GM21737 (cell line): ENCODE measurements at regions not wholly inside any gene's neighbourhood (a gene's known extent, or its start where the extent isn't known, plus 50 kb on each side); places are given as distances from the start of the nearest gene placed in this dataset.
"Not testable (repeated sequence)": the region's sequence is repeated elsewhere in the genome, so short reads cannot be mapped to it uniquely, and the experiment has no call there.

Experiments used
- ATAC-seq: cut with Tn5 transposase; IDR thresholded peaks from one replicate; pipeline ENCODE4 v1.9.1; 2021; ENCODE audit warnings: mild to moderate bottlenecking, moderate library complexity; ENCODE audit not compliant: unreplicated experiment

DNA sequence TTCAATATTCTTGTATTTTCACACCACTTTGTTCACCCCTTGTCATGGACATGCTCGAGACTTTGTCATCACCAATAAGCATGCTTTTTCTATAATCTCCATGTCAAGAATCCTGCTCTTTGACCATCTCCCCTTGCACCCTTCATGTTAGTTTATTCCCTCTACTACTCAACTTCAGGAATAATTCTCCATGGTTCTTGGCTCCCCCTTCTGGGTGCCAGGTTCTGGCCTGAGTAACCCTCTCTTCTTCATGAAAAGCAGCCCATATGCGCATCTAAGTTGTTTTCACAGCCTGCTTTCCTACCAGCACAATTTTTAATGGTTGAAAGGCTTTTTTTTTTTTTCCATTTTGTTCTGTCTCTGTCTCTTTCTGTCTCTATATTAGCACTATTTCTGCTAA, 160.7 kb downstream of the LEPR start:
- ATAC-seq, result no peak

DNA sequence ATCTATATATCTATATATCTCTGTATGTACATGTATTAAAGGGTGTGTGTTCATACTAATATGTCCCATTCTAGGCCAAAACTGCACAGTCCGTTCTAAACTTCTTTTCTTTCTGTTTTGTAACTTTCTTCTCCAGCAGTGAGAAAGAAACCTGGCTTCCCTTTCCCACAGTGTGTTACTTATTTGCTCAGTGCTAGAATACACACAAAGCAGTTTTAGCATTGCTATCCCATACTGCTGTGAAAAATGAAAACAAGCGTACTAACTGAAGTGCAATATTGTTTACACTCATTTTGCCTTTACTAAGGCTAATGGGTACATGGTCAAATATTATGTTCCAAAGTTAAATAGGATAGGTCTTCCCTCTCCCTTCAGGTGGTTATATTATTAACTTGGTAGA, 163.9 kb downstream of the LEPR start:
- no peak for ATAC-seq

DNA sequence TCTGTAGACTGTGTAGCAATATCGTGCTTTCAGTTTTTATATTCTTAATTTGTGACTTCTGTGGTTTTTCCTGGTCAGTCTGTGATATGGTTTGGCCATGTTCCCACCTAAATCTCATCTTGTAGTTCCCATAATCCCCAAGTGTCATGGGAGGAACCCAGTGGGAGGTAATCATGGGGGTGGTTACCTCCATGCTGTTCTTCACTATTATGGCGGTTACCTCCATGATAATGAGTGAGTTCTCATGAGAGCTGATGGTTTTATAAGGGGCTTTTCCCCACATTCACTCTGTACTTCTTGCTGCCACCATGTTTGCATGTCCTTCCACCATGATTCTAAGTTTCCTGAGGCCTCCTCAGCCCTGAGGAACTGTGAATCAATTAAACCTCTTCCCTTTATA, 169.8 kb downstream of the LEPR start:
- no peak for ATAC-seq

DNA sequence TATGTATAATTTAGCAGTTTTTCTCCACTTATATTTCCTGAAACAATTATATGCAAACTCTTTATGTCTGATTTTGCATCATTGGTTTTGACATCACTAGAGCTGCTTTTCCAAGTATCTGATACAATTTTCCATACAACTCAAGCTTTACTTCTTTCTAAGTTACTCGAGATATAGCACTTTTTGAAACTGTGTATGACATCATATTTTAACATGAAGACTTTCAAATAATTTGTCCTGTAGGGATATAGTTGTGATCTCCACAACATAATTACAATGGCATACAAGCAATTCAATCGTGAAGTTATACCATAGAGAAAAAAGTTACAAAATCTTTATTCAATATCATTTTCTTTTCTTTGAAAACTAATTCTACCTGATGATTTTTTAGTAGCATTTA, 173.0 kb downstream of the LEPR start:
- ATAC-seq, result no peak

DNA sequence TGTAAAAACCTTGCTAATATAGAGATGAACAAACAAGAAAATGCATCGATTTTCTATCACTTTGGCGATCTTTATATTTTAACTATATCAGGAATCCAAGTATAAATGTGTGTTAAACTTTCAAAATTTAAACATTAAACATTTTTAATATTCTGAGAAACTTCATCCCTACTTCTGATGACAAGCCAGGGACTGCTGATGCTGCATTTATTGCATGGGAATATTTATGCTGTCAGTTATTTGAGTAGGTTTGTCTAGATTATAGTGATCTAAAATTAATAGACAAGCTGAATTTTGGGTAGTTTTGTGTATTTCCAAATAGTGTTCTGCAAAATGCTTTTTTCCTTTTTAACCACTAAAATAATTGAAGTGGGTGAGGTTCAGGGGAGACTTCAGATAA, 175.3 kb downstream of the LEPR start:
- no peak for ATAC-seq

DNA sequence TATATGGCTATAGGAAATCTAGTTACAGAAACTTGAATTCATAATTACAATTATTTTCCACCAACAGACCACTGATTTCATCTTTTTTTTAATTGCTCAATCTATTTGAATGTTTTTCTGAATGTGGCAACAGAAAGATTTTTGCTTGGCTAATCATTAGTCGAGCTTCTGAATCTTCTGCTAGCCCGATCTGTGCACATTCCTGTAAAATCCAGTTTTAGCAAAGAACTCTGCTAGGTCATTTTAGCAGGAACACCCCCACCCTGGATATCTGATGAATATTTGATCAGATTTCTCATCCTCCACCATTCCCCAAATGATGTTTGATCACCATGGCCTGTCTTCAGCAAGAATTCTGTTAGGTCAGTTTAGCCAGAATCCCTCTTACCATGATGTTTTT, 176.3 kb downstream of the LEPR start:
- ATAC-seq, result no peak

DNA sequence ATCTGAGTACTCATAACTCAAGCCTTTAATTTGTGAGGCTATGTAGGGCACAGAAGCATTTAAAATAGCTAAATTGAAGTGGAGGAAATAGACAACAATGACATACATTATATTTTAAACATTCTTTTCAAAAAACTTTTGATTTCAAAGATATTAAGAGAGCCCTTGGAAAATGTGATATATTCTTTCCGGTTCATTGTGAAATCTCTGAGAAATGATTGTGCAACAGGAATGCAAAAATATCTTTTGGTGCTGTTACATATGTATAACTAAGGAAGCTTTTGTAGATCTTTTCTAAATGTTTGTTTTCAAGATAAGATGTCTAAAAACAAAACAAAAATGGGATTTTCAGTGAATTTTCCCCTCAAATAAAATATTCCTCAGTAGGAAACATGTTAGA, 185.2 kb downstream of the LEPR start:
- ATAC-seq, result no peak

DNA sequence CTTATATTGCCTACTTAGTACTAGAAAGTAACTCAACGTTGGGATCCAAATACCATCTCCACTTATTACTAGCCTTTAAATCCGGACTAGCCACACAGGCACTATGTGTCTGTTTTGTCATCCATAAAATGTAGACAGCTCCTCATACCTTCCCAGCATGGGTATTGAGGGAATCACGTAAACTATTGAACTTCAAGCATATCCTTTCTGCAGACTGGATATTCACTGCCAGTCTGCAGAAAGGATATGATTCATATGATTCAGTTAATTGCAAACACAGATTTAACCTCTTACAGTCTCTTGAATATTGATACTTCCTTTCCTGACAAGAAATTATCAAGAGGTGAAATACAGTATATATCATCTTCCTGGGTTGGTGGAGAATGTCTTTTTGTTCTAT, 186.0 kb downstream of the LEPR start:
- no peak for ATAC-seq

DNA sequence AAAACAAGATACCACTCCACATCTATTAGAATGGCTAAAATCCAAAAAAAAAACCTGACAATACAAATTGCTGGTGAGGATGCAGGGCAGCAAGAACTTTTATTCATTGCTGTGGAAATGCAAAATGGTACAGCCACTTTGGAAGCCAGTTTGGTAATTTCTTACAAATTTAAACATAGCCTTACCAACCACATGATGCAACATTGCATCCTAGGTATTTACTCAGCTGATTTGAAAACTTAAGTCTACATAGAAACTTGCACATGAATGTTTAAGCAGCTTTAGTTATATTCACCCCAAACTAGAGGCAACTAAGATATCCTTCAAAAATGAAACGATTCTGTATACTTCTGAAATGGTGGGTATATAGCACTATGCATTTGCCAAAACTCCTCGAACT, 178.8 kb upstream of the PDE4B start:
- no peak for ATAC-seq

DNA sequence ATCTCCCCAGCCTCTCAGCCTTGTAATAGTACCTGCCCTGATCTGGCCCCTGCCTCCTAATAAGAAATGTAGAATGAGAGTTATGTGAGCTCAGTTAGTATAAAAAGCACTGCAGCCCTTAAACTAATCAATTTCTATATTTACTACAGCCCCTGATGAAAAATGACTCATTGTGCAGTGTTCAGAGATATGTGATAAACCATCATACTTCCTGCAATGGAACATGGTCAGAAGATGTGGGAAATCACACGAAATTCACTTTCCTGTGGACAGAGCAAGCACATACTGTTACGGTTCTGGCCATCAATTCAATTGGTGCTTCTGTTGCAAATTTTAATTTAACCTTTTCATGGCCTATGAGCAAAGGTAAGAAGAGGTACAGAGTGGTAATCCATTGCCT, 176.8 kb upstream of the PDE4B start:
- no peak for ATAC-seq

DNA sequence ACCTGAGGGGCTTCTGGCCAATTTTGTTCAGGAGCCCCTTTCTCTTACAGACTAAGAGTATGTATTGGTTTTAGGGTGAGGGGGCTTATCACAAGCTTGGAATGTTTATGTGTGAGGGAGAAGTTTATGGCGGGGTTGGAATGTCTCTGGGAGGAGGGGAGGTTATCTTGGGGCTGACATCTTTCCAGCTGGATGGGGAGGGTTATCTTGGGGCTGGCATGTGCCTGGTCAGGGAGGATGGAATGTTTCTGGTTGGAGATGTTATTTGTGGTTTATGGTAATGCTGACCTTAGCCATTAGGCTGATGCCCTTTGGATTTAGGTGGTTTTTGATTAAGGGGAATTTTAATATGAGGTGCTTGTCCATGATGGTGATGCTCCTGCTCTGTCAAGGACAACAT, 171.0 kb upstream of the PDE4B start:
- not testable (repeated sequence) for ATAC-seq

DNA sequence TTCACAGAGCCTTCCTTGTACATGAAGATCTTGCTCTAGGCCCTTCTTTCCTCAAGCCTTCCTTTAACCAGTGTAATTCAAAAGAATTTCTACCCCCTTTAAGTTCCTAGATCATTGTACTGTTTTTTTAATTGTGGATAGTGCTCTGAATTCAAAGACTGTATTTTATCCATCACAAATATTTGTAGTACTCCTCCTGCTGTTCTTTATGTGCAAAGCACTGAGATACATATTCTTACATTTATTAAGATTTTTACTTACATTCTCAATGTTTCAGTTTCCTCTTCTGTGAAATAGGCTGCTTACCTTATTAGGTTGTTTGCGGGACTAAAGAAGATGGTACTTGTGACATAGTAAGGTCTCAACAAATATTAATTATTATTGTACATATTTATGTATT, 168.8 kb upstream of the PDE4B start:
- no peak for ATAC-seq

DNA sequence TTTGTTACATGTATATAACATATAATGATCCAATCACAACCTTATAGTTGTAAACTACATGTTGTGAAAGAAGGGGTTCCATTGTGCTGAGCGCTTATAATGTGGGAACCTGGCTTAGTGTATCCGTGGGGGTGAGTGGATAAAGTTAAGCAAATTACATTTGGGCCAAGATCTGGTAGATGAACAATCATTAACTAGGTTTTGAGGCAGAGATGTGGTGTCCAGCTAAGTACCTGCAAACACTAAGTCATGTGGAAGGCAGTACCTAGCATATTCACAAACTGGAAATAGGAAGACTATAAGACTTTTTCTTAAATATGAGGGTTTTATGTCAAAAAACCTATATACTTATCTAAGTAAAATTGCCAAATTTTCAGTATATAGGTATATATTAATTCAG, 167.2 kb upstream of the PDE4B start:
- no peak for ATAC-seq

DNA sequence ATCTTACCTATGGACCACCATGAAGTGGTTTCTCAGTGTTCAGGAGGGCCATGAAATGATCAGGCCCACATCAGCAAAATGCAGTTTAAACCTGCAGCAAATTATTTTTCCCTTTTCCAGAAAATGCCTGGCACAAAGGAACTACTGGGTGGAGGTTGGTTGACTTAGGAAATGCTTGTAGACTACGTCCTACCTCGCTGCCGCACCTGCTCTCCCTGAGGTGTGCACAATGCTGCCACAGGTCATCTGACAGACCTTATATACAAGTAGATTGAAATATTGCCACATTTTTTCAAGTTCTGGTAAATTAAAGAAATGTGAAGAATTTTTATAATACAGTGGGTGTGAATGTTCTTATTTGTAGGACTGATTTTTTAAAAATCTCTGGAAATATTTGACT, 166.7 kb upstream of the PDE4B start:
- no peak for ATAC-seq

DNA sequence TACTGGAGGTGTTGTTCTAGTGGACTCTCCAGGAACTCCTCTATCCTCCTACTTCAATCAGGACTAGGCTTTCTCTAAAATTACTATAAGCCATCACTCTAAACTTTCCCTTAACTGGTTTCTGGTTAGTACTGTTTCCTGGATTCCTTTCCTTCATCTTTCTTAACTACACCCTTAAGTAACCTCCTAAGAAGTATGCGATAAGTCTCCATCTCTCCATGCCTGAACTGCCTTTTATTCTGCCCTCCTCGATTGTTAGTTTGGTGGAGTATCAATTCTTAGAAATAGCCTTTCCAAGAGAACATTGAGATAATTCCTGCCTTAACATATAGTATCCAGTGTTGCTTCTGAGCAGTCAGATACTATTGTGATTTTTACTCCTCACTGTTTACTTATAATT, 162.9 kb upstream of the PDE4B start:
- no peak for ATAC-seq

DNA sequence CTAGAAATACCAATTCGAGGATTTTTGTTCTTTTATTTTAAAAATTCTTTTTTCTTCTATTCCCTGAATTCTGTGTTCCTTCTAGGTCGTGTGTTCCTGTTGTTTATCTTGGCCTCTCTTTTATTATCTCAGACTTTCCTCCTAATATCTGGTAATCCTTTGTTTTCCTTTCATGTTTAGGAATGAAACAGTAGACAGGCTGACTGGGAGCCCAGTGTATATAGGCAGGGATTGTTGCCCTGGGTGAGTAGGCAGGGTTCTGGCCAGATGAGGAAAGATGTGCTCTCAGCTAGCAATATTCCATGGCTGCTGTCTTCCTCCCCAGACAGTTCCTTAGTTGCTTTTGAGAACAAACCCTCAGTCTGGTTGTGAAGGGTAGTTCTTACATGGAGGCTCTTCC, 161.8 kb upstream of the PDE4B start:
- no peak for ATAC-seq

DNA sequence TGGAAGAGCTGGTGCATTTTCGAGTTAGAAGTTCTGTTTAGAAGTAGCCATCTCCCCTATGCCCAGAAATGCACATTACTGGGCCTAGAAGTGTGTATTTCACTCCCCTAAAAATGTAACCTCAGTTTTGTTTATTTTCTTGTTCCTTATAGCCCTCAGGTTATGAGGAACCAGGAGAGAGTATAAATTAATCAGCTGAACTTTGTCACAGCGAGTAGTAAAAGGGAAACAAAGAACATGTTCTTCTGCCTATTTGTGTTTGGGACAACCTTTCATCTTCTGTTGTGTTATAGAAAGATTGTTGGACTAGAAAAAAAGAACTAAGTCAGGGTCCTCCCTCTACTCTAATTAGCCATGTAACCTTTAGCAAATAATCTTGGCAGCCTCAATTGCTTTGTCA, 160.5 kb upstream of the PDE4B start:
- no peak for ATAC-seq

DNA sequence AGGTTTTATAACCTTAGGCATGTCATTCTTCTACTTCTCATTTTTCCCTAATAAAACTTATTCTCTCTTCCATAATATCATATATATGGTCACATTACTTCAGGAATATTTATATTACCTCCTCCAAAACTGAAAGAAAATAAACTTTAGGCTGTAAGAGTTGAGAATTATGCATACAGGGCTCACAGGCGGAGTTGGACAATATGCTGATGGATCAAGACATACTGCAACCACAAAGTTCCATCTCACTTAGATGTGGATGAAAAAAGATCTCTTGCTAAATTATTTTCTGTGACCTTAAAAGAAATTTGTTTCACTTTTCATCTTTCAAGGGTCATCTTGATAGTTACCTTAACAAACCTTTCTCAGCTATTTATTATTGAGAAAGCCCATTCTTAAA, 152.6 kb upstream of the PDE4B start:
- no peak for ATAC-seq

DNA sequence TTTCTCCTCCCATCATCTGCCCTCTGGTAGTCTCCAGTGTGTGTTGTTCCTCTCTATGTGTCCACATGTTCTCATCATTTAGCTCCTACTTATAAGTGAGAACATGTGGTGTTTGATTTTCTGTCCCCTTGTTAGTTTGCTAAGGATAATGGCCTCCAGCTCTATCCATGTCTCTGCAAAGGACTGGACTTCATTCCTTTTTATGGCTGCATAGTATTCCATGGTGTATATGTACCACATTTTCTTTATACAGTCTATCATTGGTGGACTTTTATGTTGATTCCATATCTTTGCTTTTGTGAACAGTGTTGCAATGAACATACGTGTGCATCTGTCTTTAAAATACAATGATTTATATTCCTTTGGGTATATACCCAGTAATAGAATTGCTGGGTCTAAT, 143.5 kb upstream of the PDE4B start:
- not testable (repeated sequence) for ATAC-seq

DNA sequence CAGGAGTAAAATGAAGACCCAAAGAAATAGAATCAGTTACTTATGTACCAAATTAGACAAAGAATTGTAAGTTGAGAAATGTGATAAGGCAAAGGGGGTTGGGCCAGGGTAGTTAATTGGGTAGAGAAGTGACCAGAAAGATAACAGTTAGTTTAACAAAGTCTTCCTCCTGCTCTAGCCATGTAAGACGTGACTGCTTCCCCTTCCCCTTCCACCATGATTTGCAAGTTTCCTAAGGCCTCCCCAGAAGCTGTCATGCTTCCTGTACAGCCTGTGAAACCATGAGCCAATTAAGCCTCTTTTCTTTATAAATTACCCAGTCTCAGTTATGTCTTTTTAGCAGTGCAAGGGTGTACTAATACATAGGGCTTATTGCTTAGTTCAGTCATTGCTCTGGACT, 142.0 kb upstream of the PDE4B start:
- no peak for ATAC-seq

DNA sequence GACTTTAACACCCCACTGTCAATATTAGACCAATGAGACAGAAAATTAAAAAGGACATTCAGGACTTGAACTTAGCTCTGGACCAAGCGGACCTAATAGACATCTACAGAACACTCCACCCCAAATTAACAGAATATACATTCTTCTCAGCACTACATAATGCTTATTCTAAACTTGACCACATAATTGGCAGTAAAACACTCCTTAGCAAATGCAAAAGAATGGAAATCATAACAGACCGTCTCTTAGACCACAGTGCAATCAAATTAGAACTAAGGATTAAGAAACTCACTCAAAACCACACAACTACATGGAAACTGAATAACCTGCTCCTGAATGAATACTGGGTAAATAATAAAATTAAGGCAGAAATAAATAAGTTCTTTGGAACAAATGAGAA, 138.2 kb upstream of the PDE4B start:
- not testable (repeated sequence) for ATAC-seq

DNA sequence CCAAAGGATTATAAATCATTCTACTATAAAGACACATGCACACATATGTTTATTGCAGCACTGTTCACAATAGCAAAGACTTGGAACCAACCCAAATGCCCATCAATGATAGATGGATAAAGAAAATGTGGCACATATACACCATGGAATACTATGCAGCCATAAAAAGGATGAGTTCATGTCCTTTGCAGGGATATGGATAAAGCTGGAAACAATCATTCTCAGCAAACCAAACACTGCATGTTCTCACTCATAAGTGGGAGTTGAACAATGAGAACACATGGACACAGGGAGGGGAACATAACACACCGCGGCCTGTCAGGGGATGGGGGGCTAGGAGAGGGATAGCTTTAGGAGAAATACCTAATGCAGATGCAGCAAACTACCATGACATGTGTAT, 135.1 kb upstream of the PDE4B start:
- ATAC-seq, result not testable (repeated sequence)

DNA sequence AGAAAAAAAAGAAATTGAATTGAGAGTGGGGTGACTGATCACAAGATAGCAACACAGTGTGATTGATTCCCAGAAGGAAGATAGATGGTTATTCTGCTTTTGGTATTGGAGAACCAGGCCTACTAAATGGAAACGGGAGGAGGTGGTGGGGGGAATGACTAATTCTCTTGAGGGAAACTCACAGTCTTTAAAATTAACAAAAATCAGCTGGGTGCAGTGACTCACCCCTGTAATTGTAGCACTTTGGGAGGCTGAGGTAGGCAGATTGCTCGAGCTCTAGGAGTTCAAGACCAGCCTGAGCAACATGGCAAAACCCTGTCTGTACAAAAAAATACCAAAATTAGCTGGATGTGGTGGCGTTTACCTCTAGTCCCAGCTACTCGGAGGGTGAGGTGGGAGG, 134.6 kb upstream of the PDE4B start:
- no peak for ATAC-seq

DNA sequence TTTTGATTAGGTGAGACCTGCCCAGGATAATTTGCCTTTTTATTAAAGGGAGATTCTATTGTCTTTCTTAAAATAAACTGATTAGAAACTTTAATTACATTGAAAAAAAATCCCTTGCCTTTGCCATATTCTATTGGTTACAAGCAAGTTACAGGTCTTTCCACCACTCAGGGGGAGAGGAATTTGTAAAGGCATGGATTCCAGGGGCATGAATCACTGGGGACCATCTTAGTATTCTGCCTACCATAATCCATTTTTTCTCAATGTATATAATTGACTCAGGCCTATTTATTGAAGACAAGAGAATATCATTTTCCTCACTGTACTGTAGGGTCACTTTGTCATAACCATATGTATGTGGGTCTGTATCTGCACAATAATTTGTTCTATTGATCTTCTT, 124.3 kb upstream of the PDE4B start:
- ATAC-seq, result no peak
